ENCODE measurements at regions not wholly inside any gene's neighbourhood (a gene's known extent, or its start where the extent isn't known, plus 50 kb on each side); places are given as distances from the start of the nearest gene placed in this dataset.
"Not testable (repeated sequence)": the region's sequence is repeated elsewhere in the genome, so short reads cannot be mapped to it uniquely, and the experiment has no call there.

DNA sequence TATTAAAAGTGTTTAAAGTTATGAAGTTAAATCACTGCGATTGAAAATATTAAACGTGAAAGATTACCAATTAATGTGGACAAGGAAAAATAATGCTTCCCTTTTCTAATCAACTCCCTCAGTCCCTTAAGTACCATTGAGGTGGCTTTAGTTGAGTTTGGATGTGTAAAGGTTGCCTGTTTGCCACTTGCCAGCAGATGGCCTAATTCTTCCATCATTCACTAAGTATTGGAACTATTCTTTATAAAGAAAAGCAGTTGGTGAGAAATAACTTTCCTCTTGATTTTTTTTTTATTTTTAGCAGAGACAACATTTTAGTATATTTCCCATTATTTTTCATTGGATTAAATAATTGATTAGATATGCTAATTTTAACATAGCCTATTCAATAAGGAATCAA lies 295.9 kb upstream of the TACR3 start:
- no peak overlapping the region for H3K9ac ChIP-seq (ENCODE audit: low read length)
- H3K4me1 ChIP-seq (ENCODE audit: control insufficient read depth, low read depth, low read length): no peaks in the 10 kb centered on the region
- DNase-seq: peak; percentile 47
- H3K18ac ChIP-seq (ENCODE audit: low read length): no peak overlapping the region
- H2BK120ac ChIP-seq (ENCODE audit: low read depth, low read length): no peak overlapping the region
- no peak overlapping the region for H3K4me3 ChIP-seq (ENCODE audit: low read length)
- no CpG with 5 or more reads among the region's 2 CpGs for WGBS (ENCODE audit: extremely low coverage, insufficient coverage, low lambda C conversion rate)
- H2AK5ac ChIP-seq (ENCODE audit: low read length): no peak overlapping the region
- H2BK15ac ChIP-seq (replicated peaks; ENCODE audit: low read depth): no peak overlapping the region
- no peak overlapping the region for H2BK5ac ChIP-seq (ENCODE audit: low read length)
- no peak overlapping the region for H3K4ac ChIP-seq (ENCODE audit: low read depth, low read length)
- H3K4me2 ChIP-seq (ENCODE audit: low read length): no peak overlapping the region
- no peaks in the 10 kb centered on the region for H3K27me3 ChIP-seq (ENCODE audit: insufficient read depth, low read length, poor library complexity)
- H3K36me3 ChIP-seq (ENCODE audit: control insufficient read depth, insufficient read depth, low read length): no peaks in the 10 kb centered on the region
- H3K27ac ChIP-seq (ENCODE audit: low read depth, low read length): no peak overlapping the region
- H4K5ac ChIP-seq (ENCODE audit: low read length): no peak overlapping the region
- H3K23ac ChIP-seq (ENCODE audit: low read length): no peak overlapping the region
- H4K8ac ChIP-seq (ENCODE audit: low read depth, low read length): no peak overlapping the region
- H3K79me1 ChIP-seq (ENCODE audit: low read length): no peaks in the 10 kb centered on the region
- H3K79me2 ChIP-seq (ENCODE audit: control insufficient read depth, insufficient read depth, low read length): no peaks in the 10 kb centered on the region
- H3K56ac ChIP-seq (ENCODE audit: low read length): no peak overlapping the region

DNA sequence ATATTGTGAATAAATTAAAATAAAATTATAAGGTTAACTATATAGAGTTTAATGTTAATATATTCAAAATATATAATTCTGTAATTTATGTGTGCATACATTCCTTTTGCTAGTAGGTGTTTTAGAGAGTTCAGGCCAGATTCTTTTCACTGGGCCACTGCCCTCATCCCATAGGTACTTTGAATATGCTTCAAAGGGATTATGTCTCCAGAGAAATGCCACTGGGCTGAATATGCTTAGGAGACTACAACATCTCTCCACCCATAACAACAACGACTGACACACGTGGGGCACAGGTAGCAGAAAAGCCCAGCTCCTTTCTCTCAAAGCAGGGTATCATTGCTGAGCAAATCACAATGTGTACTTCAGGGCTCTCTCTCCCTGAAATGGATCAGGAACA lies 290.9 kb upstream of the TACR3 start:
- Histone ChIP-seq H3K4ac (ENCODE audit: low read depth, low read length) (no peak overlapping the region), H3K9ac (ENCODE audit: low read length) (no peak overlapping the region), H2BK120ac (ENCODE audit: low read depth, low read length) (no peak overlapping the region), H3K4me2 (ENCODE audit: low read length) (no peak overlapping the region), H3K4me3 (ENCODE audit: low read length) (no peak overlapping the region), H4K5ac (ENCODE audit: low read length) (no peak overlapping the region), H3K4me1 (ENCODE audit: control insufficient read depth, low read depth, low read length) (no peaks in the 10 kb centered on the region), H3K23ac (ENCODE audit: low read length) (no peak overlapping the region), H3K27ac (ENCODE audit: low read depth, low read length) (no peak overlapping the region), H3K79me2 (ENCODE audit: control insufficient read depth, insufficient read depth, low read length) (no peaks in the 10 kb centered on the region), H3K27me3 (ENCODE audit: insufficient read depth, low read length, poor library complexity) (no peaks in the 10 kb centered on the region), H3K79me1 (ENCODE audit: low read length) (no peaks in the 10 kb centered on the region), H2BK15ac (replicated peaks; ENCODE audit: low read depth) (no peak overlapping the region), H3K36me3 (ENCODE audit: control insufficient read depth, insufficient read depth, low read length) (no peaks in the 10 kb centered on the region), H2BK5ac (ENCODE audit: low read length) (no peak overlapping the region), H3K56ac (ENCODE audit: low read length) (no peak overlapping the region), H4K8ac (ENCODE audit: low read depth, low read length) (no peak overlapping the region), H3K18ac (ENCODE audit: low read length) (no peak overlapping the region), H2AK5ac (ENCODE audit: low read length) (no peak overlapping the region)
- WGBS (ENCODE audit: extremely low coverage, insufficient coverage, low lambda C conversion rate): no CpG with 5 or more reads among the region's 2 CpGs
- no peak for DNase-seq

DNA sequence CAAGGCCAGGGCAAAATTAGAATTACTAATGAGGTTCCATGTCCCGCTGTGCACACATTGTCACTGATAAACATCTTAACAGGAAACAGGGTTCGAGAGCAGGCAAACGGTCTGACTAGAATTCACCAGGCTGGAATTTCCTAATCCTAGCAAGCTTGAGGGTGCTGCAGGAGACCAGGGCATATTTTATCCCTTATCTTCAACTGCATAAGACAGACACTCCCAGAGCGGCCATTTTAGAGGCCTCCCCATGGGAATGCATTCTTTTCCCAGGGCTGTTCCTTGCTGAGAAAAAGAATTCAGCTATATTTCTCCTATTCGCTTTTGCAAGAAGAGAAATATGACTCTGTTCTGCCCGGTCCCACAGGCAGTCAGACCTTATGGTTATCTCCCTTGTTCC lies 282.5 kb upstream of the TACR3 start:
- H3K79me1 ChIP-seq (ENCODE audit: low read length); H2BK15ac ChIP-seq (replicated peaks; ENCODE audit: low read depth); H3K4me1 ChIP-seq (ENCODE audit: control insufficient read depth, low read depth, low read length); H2BK5ac ChIP-seq (ENCODE audit: low read length); H3K23ac ChIP-seq (ENCODE audit: low read length); H4K8ac ChIP-seq (ENCODE audit: low read depth, low read length); H3K36me3 ChIP-seq (ENCODE audit: control insufficient read depth, insufficient read depth, low read length); H3K9ac ChIP-seq (ENCODE audit: low read length); H4K5ac ChIP-seq (ENCODE audit: low read length); H3K4ac ChIP-seq (ENCODE audit: low read depth, low read length); H3K18ac ChIP-seq (ENCODE audit: low read length); H3K56ac ChIP-seq (ENCODE audit: low read length); H2AK5ac ChIP-seq (ENCODE audit: low read length); H2BK120ac ChIP-seq (ENCODE audit: low read depth, low read length); H3K4me3 ChIP-seq (ENCODE audit: low read length); H3K27ac ChIP-seq (ENCODE audit: low read depth, low read length); H3K4me2 ChIP-seq (ENCODE audit: low read length); H3K79me2 ChIP-seq (ENCODE audit: control insufficient read depth, insufficient read depth, low read length); H3K27me3 ChIP-seq (ENCODE audit: insufficient read depth, low read length, poor library complexity): not testable (repeated sequence)
- WGBS (ENCODE audit: extremely low coverage, insufficient coverage, low lambda C conversion rate): no CpG with 5 or more reads among the region's 6 CpGs
- DNase-seq: peak; percentile 7

DNA sequence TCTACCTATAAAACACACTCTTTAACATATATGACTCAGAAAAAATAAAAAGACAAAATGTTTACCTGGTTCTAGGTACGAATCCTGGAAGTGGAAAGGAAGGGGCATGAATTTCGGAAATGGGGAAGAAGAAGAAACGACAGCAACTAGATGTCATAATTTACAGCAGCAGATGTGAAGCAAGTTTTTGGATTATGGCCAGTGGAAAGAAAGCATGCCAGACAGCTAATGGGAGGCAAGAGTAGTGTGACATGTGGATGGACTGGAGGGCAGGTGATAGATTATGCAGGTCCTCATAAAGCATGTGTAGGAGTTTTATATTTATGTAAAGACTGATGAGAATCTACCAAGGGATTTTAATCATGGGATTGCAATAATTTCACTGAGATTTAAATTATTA lies 279.0 kb upstream of the TACR3 start:
- Histone ChIP-seq H3K4me1 (ENCODE audit: control insufficient read depth, low read depth, low read length) (no peaks in the 10 kb centered on the region), H3K36me3 (ENCODE audit: control insufficient read depth, insufficient read depth, low read length) (no peaks in the 10 kb centered on the region), H3K4me3 (ENCODE audit: low read length) (no peak overlapping the region), H4K5ac (ENCODE audit: low read length) (no peak overlapping the region), H3K23ac (ENCODE audit: low read length) (no peak overlapping the region), H2BK120ac (ENCODE audit: low read depth, low read length) (no peak overlapping the region), H2AK5ac (ENCODE audit: low read length) (no peak overlapping the region), H2BK5ac (ENCODE audit: low read length) (no peak overlapping the region), H3K27ac (ENCODE audit: low read depth, low read length) (no peak overlapping the region), H3K9ac (ENCODE audit: low read length) (no peak overlapping the region), H3K79me1 (ENCODE audit: low read length) (no peaks in the 10 kb centered on the region), H3K4me2 (ENCODE audit: low read length) (no peak overlapping the region), H3K27me3 (ENCODE audit: insufficient read depth, low read length, poor library complexity) (no peaks in the 10 kb centered on the region), H4K8ac (ENCODE audit: low read depth, low read length) (no peak overlapping the region), H3K56ac (ENCODE audit: low read length) (no peak overlapping the region), H3K79me2 (ENCODE audit: control insufficient read depth, insufficient read depth, low read length) (no peaks in the 10 kb centered on the region), H3K18ac (ENCODE audit: low read length) (no peak overlapping the region), H3K4ac (ENCODE audit: low read depth, low read length) (no peak overlapping the region), H2BK15ac (replicated peaks; ENCODE audit: low read depth) (no peak overlapping the region)
- DNase-seq: no peak
- no CpG with 5 or more reads among the region's 3 CpGs for WGBS (ENCODE audit: extremely low coverage, insufficient coverage, low lambda C conversion rate)

DNA sequence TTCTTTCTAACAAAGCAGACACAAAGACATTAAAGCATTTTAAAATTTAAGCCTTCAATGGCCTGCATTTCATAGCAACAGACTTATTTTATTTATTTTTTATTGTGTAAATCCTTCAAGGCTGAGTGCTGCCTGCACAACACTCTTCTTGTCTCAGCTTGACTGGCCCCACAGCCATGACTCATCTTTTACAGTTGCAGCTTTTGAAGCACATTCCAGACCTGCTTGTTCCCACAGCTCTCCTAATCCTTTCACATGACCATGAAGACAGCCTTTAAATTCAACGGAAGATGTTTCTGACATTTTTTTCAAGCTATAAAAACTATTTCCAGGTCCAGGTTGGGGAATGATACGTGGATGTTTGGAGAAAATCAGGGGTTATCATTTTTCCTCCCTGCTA lies 276.9 kb upstream of the TACR3 start:
- Histone ChIP-seq H3K4me1 (ENCODE audit: control insufficient read depth, low read depth, low read length) (no peaks in the 10 kb centered on the region), H3K79me1 (ENCODE audit: low read length) (no peaks in the 10 kb centered on the region), H3K18ac (ENCODE audit: low read length) (no peak overlapping the region), H4K5ac (ENCODE audit: low read length) (no peak overlapping the region), H3K4me3 (ENCODE audit: low read length) (no peak overlapping the region), H2BK15ac (replicated peaks; ENCODE audit: low read depth) (no peak overlapping the region), H3K36me3 (ENCODE audit: control insufficient read depth, insufficient read depth, low read length) (no peaks in the 10 kb centered on the region), H2BK120ac (ENCODE audit: low read depth, low read length) (no peak overlapping the region), H2AK5ac (ENCODE audit: low read length) (no peak overlapping the region), H2BK5ac (ENCODE audit: low read length) (no peak overlapping the region), H3K27me3 (ENCODE audit: insufficient read depth, low read length, poor library complexity) (no peaks in the 10 kb centered on the region), H3K4ac (ENCODE audit: low read depth, low read length) (no peak overlapping the region), H3K56ac (ENCODE audit: low read length) (peak overlapping the region; percentile 70), H4K8ac (ENCODE audit: low read depth, low read length) (no peak overlapping the region), H3K79me2 (ENCODE audit: control insufficient read depth, insufficient read depth, low read length) (no peaks in the 10 kb centered on the region), H3K9ac (ENCODE audit: low read length) (no peak overlapping the region), H3K4me2 (ENCODE audit: low read length) (no peak overlapping the region), H3K27ac (ENCODE audit: low read depth, low read length) (no peak overlapping the region), H3K23ac (ENCODE audit: low read length) (no peak overlapping the region)
- WGBS (ENCODE audit: extremely low coverage, insufficient coverage, low lambda C conversion rate): no CpG with 5 or more reads among the region's 2 CpGs
- peak; percentile 98 for DNase-seq

DNA sequence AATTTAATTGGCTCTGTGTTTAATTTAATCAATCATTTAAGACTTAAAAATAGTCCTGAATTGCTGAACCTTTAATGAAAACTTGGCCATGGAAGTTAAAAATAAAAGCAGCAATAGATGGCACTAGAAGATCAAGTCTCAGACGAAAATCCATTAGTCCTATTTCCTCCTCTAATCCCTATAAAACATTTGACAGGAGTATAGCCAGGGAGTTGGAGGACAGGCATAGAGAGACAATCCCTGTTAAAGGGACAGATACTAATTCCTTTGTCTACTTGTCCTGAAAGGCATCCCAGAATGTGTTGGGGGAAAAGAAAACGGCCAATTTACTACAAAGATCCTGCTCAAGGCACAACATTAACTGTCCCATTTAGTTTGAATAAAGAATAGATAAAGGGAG lies 276.3 kb upstream of the TACR3 start:
- H3K56ac ChIP-seq (ENCODE audit: low read length): no peak overlapping the region
- H2BK15ac ChIP-seq (replicated peaks; ENCODE audit: low read depth): no peak overlapping the region
- H4K5ac ChIP-seq (ENCODE audit: low read length): no peak overlapping the region
- no peaks in the 10 kb centered on the region for H3K79me1 ChIP-seq (ENCODE audit: low read length)
- no peak overlapping the region for H3K9ac ChIP-seq (ENCODE audit: low read length)
- H3K79me2 ChIP-seq (ENCODE audit: control insufficient read depth, insufficient read depth, low read length): no peaks in the 10 kb centered on the region
- H2BK5ac ChIP-seq (ENCODE audit: low read length): no peak overlapping the region
- H3K4ac ChIP-seq (ENCODE audit: low read depth, low read length): no peak overlapping the region
- no peak overlapping the region for H3K23ac ChIP-seq (ENCODE audit: low read length)
- no peak overlapping the region for H2AK5ac ChIP-seq (ENCODE audit: low read length)
- no peaks in the 10 kb centered on the region for H3K36me3 ChIP-seq (ENCODE audit: control insufficient read depth, insufficient read depth, low read length)
- no peak overlapping the region for H3K4me3 ChIP-seq (ENCODE audit: low read length)
- H3K18ac ChIP-seq (ENCODE audit: low read length): no peak overlapping the region
- H3K4me2 ChIP-seq (ENCODE audit: low read length): no peak overlapping the region
- DNase-seq: peak; percentile 77
- no CpG with 5 or more reads among the region's 2 CpGs for WGBS (ENCODE audit: extremely low coverage, insufficient coverage, low lambda C conversion rate)
- no peak overlapping the region for H4K8ac ChIP-seq (ENCODE audit: low read depth, low read length)
- no peaks in the 10 kb centered on the region for H3K27me3 ChIP-seq (ENCODE audit: insufficient read depth, low read length, poor library complexity)
- no peak overlapping the region for H3K27ac ChIP-seq (ENCODE audit: low read depth, low read length)
- H3K4me1 ChIP-seq (ENCODE audit: control insufficient read depth, low read depth, low read length): no peaks in the 10 kb centered on the region
- H2BK120ac ChIP-seq (ENCODE audit: low read depth, low read length): no peak overlapping the region
